ENCODE measurements at regions not wholly inside any gene's neighbourhood (a gene's known extent, or its start where the extent isn't known, plus 50 kb on each side); places are given as distances from the start of the nearest gene placed in this dataset.

DNA sequence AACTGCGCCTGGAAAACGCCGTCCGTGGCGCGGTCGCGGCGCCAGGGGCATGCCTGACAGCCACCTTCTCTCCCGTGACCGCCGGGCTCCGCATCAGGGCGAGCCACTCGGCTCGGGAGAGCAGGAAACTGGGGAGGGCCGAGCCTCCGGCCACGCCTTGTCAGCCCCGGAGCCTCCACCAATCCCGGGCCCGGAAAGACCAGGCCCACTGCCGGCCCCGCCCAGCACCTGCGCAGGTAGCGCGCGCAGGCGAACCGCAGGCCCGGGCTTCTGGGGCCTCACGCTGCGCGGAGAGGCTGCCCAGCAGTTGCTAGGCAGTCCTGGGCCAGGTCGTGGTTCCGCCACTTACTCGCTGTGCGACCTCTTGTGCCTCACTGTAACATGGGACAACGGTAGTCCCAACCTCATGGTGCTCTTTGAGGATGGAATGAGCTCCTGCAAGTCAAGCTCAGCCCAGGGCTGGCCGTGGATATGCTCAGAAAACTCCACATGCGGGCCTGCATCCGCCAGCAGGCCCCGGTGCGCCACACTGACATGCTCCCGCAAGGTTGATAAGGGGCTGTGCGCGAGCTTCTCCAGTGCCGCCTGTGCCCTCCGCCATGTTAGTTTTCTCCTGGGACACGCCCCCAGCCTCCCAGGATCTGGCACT, 97.1 kb downstream of the INHBB start:
- no peak overlapping the region for H3K4me3 ChIP-seq (ENCODE audit: low read depth, poor library complexity, severe bottlenecking)
- intact Hi-C loops (cut with DNase I; ENCODE audit: low total_unique reads) = loop anchor here (10.0 kb wide), 1 partner anchor 98 kb away; the partner anchor contains the start of gene INHBB
- TF ChIP-seq CTCF (IDR thresholded peaks at IDR 0.05) (no peak), POLR2A (IDR thresholded peaks at IDR 0.05) (peak in 1 of 2 donors; percentile 9)
- peak in 1 of 2 donors; percentile 87 for DNase-seq (ENCODE audit: low spot score in 2 of 2)
- 46 to 47% methylated on average over 26 to 27 of the region's 50 CpGs for WGBS, 2 donors

DNA sequence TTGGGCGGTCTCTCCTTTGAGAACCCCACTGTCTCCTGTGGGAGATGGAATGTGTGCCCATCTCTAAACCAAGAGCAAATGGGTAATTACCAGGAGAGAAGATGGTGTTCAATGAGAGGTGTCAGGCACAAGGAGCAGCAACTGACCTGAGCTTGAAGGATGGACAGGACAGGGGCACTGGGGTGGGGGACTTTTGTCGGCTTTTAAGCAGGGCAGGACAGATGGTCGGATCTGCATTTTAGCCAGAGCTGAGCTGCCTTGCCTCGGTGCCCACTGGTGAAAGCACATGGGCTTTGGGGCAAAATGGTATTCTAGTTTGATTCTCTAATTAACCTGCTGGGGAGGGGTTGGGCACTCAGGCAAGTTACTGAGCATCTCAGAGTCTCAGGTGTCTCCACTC, 98.0 kb downstream of the INHBB start:
- 96 to 100% methylated on average over 4 of the region's 4 CpGs for WGBS, 2 donors
- intact Hi-C loops (cut with DNase I; ENCODE audit: low total_unique reads) = loop anchor here (10.0 kb wide), 1 partner anchor 99 kb away; the partner anchor contains the start of gene INHBB
- DNase-seq (ENCODE audit: low spot score in 2 of 2) = no peak
- H3K4me3 ChIP-seq (ENCODE audit: low read depth, poor library complexity, severe bottlenecking) = no peak overlapping the region
- no peak for TF ChIP-seq POLR2A (IDR thresholded peaks at IDR 0.05)
- no peak for TF ChIP-seq CTCF (IDR thresholded peaks at IDR 0.05)

- no peak for DNase-seq (ENCODE audit: low spot score in 2 of 2)
- intact Hi-C loops (cut with DNase I; ENCODE audit: low total_unique reads) = loop anchor here (10.0 kb wide), 1 partner anchor 100 kb away; the partner anchor contains the start of gene INHBB
- H3K4me3 ChIP-seq (ENCODE audit: low read depth, poor library complexity, severe bottlenecking) = no peak overlapping the region
- TF ChIP-seq POLR2A (IDR thresholded peaks at IDR 0.05) = no peak
- no peak for TF ChIP-seq CTCF (IDR thresholded peaks at IDR 0.05)
- 86 to 87% methylated on average over 9 of the region's 9 CpGs for WGBS, 2 donors
Observed at GRCh38 chr2:120444691-120445240, 98.8 kb downstream of the INHBB start.

GRCh38 chr2:120445449-120446143, 99.7 kb downstream of the INHBB start:
- TF ChIP-seq CTCF (IDR thresholded peaks at IDR 0.05) (no peak), POLR2A (IDR thresholded peaks at IDR 0.05) (no peak)
- intact Hi-C loops (cut with DNase I; ENCODE audit: low total_unique reads) = loop anchor here (10.0 kb wide), 1 partner anchor 101 kb away; the partner anchor contains the start of gene INHBB
- DNase-seq (ENCODE audit: low spot score in 2 of 2) = no peak
- 80 to 90% methylated on average over 7 of the region's 7 CpGs for WGBS, 2 donors
- H3K4me3 ChIP-seq (ENCODE audit: low read depth, poor library complexity, severe bottlenecking) = no peak overlapping the region

- TF ChIP-seq POLR2A (IDR thresholded peaks at IDR 0.05) = no peak
- TF ChIP-seq CTCF (IDR thresholded peaks at IDR 0.05) = no peak
- intact Hi-C loops (cut with DNase I; ENCODE audit: low total_unique reads) = loop anchor here (10.0 kb wide), 1 partner anchor 102 kb away; the partner anchor contains the start of gene INHBB
- DNase-seq (ENCODE audit: low spot score in 2 of 2) = peak in 1 of 2 donors; percentile 56
Observed at GRCh38 chr2:120446236-120447126, 100.5 kb downstream of the INHBB start.

More at GRCh38 chr2:120446236-120447126, 100.5 kb downstream of the INHBB start:
- WGBS, 2 donors = 90% methylated on average over 14 of the region's 14 CpGs
- H3K4me3 ChIP-seq (ENCODE audit: low read depth, poor library complexity, severe bottlenecking) = no peak overlapping the region
